ENCODE measurements at regions not wholly inside any gene's neighbourhood (a gene's known extent, or its start where the extent isn't known, plus 50 kb on each side); places are given as distances from the start of the nearest gene placed in this dataset.
"Not testable (repeated sequence)": the region's sequence is repeated elsewhere in the genome, so short reads cannot be mapped to it uniquely, and the experiment has no call there.

DNA sequence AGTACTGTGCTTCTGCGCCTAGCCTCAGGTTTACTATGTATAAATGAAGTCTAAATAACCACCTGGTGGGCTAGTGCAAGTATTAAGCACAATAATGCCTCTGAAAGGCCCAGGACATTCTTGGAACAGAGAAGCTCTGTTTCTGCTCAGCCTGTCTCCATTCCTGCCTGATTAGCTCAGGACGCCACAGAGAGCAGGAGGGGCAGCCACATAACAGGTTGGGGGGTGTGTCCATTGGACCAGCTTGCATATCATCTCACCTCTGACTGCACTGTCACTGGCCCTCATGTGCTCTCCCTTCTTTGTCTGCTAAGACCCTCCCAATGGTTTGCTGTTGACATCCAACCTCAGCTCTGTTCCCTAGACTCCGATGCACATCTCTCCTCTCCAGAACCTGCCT, 52.8 kb upstream of the IKZF1 start:
- DNase-seq, result no peak

DNA sequence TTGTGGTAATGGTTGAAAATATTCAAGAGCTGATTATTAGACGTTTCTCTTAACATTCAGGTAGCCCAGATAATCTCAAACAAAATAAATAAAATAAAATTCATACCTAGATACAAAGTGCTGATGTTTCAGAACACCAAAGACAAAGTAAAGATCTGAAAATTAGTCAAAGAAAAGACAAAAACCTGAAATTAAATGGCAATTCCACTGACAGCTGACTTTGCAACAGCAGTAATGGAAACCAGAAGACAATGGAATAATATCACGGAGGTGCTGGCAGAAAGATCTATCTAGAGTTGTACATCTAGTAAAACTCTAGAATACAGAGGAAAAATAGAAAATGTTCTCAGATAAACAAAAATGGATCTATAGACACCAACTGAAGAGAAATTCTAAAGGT, 58.0 kb upstream of the IKZF1 start:
- DNase-seq, result peak; percentile 39

DNA sequence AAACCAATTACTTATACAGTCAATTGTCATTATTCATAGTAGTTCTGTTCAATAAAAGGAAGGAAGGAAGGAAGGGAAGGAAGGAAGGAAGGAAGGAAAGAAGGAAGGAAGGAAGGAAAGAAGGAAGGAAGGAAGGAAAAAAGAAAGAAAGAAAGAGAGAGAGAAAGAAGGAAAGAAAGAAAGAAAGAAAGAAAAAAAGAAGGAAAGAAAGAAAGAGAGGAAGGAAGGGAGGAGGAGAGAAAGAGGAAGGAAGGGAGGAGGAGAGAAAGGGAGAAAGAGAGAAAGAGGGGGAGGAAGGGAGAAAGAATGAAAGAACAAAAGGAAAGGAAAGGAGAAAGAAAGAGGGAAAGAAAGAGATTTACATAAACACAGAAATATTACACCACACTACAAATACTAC, 62.4 kb upstream of the IKZF1 start:
- not testable (repeated sequence) for DNase-seq

DNA sequence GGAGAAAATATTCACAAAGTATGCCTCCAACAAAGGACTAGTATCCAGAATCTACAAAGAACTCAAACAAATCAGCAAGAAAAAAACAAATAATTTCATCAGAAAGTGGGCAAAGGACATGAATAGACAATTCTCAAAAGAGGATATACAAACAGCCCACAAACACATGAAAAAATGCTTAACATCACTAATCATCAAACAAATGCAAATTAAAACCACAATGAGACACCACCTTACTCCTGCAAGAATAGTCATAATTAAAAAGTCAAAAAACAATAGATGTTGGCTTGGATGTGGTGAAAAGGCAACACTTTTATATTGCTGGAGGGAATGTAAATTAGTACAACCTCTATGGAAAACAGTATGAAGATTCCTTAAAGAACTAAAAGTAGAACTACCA, 63.8 kb upstream of the IKZF1 start:
- DNase-seq, result not testable (repeated sequence)

DNA sequence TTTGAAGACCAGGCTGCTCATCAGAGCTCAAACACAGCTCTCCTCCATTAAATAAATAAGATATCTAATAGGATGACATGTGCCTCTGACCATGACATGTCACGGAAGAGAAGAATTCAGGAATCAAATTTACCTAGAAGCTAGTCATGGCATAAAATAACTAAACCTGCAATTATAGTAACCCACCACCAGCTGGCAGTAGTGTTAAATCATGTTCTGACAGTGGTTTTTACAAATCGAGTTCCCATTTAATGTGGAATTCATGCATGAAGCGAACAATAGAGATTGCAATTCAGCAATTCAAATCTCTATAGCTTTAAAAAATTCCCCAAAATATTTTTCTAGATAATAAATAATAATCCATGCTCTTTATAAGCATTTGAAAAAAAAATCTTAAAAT, 74.6 kb upstream of the IKZF1 start:
- peak; percentile 81 for DNase-seq

DNA sequence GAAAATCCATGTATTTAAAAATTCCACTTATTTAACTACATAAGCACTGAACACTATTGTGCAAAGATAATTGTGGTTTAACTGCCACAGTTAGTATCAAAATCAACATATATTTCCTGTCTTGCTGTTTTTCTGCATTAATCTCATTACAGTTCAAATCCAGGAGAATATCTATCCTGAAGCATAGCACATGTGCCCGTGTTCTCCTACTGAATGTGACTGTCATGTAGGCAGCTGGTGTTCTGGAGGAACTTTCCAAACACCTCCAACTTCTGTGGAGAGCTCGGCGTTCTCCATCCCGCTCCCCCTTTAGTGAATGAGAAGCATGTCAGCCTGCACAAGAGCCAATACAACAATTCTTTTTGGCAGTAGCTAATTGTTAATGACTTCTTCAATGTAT, 76.4 kb upstream of the IKZF1 start:
- DNase-seq, result peak; percentile 55

DNA sequence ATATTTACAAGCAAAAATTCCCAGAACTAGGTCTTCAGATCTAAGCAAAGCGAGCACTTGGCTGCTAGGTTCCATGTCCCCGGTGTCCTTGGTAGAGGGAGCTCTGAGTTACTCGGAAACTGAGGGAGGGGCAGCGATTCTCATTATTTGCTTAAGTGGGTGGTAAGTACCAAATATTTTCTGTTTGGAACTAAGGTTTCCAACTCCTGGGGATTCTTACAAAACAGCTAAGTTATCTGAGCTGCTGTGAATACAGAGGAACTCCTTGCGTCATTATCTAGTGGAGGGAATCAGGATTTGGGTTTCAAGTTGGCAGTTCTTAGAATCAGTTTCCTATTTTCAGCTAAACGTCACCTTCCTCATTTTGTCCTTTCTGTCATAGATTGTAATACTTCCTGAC, 76.8 kb upstream of the IKZF1 start:
- peak; percentile 77 for DNase-seq

DNA sequence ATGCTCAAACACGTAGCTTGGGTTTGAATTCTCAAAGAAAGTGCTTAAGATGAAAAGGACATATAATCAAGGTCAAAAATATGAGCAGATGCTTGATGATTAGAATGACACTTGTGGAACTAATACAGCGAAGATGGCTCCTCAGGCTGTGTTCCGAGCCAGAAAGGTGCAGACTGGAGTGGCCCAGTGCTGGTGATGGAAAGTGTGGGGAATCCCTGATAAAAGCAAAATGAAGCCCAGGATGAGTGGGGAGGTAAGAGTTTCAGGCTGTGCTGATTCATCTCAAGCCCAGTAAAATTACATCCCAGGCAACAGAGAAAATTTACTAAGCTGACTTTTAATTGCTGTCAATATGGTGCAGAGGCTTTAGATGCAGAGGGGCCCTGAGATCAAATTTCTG, 77.8 kb upstream of the IKZF1 start:
- DNase-seq, result no peak

DNA sequence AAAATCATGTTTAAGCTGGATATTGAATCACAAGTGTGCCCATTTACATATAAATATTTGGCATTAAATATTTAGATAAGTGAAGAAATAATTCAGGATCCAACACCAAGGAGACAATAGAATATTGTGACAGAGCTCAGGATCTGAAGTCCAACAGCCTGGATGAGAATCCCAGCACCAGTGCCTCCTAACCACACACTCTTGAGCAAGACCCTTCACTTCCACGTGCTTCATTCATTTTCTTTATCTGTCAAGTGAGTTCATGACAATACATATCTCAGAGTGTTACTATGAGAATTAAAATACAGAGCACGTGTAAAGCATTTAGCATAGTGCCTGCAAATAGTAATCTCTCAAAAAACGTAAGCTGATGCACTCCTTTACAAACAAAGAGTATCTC, 78.4 kb upstream of the IKZF1 start:
- peak; percentile 35 for DNase-seq

DNA sequence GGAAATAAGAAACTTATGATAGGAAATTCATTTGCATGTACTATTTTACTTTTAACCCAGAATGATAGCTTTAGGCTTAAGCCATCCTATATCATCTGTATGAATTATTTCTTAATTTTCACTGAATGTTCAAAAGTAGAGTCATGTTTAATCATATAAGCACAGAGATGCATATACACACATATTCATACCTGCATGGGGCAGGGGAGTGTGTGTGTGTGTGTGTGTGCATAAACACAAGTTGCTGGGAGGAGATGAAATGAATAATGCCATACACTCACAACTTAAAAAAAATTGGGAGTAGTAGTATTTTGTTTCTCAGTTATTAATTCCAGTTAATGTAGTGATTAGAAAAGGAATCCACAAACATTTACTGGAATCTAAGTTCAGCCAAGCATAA, 83.1 kb upstream of the IKZF1 start:
- no peak for DNase-seq

DNA sequence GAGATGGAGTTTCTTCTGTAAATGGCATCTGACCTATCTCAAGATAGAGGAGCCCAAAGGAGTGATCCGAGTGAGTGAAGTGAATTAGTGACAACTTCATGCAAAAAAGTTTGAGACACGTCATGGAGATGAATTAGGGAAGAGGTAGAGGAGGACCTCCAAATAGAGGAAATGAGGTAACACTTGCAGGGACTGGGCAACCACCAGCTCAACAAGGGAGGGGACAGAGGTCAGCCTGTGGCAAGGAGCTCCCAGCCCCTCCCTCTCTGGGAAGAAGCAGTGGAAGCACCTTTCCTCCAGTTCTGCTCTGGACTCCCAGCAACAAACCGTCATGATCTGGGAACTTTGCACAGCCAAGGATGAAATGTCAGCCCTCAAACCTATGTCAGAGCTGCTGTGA, 83.5 kb upstream of the IKZF1 start:
- no peak for DNase-seq

DNA sequence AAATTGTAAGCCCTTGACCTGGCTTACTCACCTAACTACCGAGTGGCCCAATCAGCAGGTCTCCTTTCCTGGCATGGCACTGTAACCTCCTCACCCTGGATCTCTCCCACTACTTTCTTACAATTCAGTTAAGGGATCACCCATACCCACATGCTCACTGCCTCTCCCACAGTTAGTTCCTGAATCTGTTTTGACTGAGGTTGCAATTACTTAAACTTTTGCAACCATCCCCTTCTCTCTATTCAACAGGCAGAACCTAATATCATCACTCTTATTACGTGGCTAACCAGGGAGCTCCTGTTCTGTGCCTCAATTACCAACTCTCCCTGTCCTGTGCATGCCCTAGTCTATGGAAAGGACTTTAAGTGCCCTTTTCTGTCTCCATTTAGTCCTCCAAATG, 84.2 kb upstream of the IKZF1 start:
- DNase-seq, result no peak

DNA sequence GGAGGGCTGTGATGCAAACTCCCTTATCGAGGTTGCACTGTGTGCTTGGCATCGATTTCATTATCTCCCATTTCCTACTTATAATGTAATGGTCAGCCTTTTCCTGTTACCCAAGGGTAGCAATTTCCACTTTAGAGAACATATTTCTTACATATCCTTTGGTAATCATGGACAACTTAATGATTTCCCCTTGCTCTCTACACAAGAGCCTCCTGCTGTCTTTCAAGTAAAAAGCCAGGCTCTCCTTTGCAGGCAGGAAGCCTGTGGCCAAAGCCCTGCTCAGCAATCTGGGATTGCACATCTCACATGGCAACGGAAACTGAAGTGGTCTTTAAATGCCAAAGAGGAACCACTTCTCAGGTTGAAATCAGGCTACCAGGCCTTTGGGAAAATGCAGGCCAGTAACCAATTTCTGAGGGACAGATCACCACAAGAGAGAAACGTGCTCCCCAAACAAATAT, 86.7 kb upstream of the IKZF1 start:
- DNase-seq, result peak; percentile 65

DNA sequence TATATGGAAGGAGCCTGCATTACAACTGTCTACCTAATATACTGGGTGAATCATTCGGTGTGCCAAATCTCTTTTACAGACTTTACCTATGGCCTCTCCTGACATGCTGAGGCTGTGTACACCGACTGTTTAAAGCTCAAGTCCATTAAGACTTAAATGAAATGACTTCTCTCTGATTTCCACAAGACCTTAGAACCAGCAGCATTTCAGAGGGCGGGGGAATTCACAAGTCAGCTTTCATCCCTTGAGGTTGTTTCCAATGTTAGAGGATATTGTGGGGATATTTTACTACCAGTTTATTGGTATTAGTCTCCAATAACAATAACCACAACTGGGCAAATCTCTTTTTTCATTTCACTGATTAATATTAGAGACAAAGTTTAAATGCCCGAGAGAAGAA, 87.1 kb upstream of the IKZF1 start:
- DNase-seq, result no peak

DNA sequence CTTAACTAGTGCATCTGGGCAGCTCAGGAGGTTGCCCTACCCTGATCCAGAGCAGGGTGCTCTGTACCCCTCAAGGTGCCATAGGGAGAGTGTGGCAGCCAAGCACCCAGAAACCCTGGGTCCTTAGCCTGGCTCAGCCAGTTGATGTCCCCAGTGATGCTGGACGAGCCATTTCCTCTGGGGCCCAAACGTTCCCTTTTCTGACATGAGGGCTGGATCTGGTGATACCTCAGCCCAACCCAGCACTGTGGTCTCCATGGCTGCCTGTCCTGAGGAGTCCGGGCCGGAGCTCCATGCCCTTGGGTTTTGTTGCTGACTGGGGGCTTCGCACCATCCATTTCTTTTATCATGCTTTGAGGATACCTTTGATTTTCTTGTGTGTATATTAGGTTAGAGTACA, 87.9 kb upstream of the IKZF1 start:
- no peak for DNase-seq

DNA sequence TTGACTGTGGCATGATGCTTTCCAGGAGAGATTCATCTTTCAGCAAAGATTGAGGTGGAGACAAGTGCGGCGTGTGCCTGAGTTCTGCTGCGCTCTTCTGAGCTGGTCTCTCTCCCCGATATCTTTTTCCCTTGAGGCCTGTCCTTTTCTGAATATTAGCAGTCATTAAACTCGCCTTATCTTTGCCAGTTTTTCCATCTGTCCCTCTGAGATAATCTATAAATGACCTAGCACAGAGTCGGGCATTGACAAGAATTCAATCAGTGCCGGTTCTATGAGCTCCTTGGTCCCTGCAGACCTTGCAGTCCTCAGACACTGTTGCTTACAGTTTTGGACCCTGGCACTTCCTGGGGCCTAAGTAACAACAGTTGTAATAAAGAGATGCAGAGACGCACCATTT, 89.7 kb upstream of the IKZF1 start:
- peak; percentile 52 for DNase-seq

DNA sequence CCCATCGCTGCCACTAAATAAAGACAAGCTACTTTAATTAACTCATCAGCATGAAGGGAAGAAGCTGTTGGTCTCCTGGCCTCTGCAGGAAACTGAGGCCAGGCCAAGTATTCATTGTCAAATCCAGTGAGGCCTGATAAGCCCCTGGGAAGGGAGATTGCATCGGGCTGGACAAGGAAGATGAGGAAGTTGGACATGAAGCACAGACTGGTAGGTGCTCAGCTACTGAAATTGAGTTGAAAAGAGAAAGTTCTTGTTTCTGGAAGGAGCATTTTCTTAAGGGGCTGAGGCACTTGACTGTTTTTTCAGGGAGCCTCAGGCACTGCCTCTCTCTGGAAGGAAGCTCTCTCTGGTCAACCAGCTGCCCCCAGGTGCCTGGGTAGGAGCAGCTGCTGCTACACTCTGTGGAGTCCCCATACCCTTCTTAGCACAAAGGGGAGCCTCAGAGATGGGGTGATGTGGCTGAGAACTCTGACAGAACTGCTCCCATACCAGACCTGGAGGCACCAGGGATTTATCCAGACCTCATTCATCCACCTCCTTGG, 90.3 kb upstream of the IKZF1 start:
- DNase-seq, result peak; percentile 17

DNA sequence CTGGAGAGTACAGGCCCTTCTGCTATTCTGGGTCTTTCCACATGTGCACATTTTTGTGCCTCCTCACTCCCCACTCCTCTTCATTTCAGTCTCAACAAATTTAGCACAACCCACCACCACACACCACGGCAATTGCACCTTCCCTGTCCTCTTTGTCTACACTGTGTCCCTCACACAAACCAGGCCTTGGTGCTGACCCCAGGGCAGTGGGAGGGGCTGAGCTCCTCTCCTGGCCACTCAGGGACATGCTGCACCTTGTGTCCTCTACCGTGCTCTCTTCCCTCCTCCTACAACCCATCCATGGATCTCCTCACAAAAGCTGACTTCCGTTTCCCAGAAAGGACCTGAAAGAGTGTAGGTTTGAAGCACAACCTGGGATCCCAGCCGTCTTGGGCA, 90.9 kb upstream of the IKZF1 start:
- DNase-seq, result no peak

DNA sequence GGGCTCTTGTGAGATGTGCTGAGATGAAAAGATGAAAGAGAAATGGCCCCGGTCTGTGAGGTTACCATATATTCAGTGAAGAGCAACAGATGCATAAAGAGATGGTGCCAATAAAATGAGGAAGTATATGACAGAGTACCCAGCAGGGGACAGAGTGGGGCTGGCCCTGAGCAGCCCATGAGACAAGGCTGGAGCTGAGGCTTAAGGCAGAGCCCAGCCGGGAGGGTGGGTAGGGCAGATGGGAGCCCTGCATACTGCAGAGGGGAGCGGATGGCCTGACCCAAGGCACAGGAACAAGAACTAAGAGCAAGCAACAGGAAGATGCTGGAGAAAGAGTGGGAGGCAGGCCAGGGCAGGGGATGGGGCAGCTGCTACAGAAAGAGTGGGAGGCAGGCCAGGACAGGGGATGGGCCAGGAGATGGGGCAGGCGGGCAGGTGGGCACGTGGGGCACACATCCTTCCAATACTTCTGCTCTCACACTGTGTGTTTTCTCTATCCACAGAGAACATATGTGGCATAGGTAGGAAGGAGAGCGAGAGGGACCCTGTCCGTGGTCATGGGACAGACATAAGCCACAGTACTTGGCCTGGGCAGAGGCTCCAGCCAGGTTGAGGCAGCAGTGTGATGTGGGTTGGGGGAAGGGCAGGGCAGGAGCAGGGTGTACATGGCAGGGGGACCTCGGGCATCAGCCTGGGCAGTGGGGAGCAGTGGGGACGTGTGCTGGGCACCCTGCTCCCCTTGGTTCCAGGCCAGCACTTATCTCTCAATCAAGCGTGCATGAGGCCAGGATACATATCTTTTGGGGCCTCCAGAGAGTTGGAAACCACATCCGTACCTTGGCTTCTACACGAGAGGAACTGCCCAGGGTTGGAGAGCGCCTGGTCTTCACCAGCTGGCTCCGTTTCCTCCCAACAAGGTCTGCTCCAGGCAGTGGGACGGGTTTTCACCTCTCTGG, 91.6 kb upstream of the IKZF1 start:
- peak; percentile 85 for DNase-seq

DNA sequence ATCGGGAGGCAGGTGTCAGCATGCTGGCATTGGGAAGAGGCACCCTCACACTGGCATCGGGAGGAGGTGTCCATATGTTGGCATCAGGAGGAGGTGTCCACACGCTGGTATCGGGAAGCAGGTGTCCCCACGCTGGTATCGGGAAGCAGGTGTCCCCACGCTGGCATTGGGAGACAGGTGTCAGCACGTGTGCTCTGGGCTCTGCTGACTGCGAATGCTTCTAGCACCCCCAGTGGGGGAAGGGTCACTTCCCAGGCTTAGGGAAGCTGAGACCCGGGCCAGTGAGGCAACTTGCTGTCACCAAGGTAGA, 92.5 kb upstream of the IKZF1 start:
- DNase-seq, result no peak

DNA sequence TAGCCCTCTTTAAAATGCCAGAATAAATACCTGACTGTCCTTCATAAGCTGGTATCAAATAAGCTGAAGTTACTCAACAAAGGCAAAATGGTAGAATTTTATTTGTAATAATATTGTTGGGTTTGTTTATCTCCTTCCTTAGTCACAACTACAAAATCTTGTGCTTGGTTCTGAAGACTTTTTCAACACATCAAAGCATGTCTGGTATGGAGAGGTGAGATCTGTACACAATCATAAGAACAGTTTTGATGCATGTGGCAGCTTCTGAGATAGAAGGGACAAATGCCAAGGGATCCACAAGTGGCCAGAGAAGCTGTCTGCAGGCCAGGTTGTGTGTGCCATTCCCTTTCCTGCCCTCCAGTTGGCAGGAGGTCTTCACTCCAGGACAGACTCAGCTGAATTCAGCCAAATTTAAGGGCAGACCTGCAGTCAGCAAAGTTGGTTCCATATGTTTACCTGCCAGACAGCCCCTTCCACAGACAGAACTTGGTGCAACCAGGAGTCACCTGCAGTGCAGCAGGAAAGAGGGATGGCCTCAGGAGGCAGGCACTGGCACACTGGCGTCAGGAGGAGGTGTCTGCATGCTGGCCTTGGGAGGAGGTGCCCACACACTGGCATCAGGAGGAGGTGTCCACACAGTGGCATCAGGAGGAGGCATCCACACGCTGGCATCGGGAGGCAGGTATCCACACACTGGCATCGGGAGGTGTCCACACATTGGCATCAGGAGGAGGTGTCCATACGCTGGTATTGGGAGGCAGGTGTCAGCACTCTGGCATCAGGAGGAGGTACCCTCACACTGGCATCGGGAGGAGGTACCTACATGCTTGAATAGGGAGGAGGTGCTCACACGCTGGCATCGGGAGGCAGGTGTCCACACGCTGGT, 93.1 kb upstream of the IKZF1 start:
- DNase-seq, result no peak

DNA sequence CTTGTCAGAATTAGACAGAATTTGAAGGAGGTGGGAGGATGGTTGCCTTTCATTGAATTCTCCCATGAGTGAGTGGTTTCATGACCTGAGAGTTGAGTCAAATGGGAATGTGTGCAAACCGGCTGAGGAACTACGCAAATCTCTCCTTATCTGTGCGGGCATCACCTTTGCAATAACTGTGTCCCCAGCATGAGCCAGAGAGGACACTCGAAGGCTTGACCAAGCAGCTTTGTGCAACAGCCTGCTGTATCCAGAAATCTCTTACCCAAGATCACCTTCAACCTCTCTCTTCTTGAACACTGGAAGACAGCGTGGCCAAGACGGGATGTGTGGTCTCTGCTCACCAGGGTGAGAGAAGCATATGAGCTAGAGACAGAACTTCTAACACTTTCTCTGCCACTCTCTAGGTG, 93.8 kb upstream of the IKZF1 start:
- peak; percentile 38 for DNase-seq

DNA sequence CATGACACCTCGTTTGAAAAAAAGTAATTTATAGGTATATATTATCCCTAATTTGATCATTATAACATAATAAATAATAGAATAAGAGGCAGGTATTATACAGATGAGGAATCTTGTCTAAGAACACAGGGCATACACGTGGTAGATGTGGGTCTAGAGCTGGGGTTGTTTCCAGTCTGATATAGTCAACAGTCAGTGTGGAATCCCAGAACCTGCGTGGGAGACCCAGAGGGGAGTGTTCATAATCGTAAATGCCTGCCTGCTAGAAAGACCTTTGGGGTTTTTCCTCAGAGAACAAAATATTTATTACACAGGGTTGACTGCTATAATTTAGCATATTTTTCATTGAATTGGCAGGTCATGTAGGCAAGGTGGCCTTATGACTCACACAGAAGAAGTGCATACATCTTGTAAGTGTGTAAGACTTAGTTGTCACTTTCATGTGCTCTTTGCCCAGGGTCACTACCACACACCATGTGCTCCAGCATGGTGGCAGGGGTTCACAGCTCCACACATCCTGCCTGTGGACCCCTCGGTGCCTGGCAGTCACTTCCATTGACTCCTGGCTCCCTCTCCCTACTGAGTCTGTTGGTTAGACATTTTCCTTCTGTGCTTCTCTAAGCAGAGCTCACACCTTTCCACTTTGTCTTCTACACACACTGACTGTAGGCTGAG, 94.9 kb upstream of the IKZF1 start:
- DNase-seq, result no peak

Data from hematopoietic multipotent progenitor cell treated with erythropoietin and hydrocortisone succinate and interleukin-3 and kit ligand, for 6 days (in vitro differentiated cells).